ENCODE measurements at regions not wholly inside any gene's neighbourhood (a gene's known extent, or its start where the extent isn't known, plus 50 kb on each side); places are given as distances from the start of the nearest gene placed in this dataset.

DNA sequence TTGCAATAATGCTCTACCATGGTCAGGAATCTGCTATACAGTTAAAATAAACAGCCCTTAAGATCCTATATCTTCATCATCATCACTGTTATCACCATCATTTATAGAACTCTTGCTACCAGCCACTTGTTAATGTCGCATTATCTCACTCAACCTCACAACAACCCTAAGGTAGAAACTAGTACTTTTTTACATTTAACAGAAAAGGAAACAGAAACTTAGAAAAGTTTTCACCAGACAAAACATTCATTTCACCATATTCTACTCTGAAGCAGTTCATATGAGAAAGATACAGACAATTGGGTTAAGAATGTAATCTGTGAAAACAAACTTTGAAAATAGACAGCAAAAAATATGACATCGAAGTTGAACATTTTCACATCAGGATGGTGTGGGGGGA is 262.6 kb downstream of the ATG4C start:
- no peak for DNase-seq

DNA sequence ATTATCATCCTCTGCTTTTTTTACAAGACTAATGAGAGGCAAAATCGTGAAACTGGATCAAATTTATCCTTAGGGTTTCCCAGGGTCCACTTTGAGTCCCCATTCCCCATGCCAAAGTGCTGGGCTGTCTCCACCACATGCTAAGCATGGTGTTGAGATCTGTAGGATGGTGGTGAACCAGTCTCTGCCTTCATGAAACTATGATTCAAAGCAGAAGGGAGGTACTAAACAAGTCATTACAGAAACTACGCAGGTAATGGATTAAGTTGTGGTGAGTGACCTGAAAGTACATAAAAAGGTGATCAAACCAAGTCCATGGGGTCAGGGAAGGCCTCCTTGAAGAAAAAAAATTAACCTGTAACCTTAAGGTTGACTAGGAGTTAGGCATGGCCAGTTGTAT is 265.2 kb downstream of the ATG4C start:
- DNase-seq = no peak

DNA sequence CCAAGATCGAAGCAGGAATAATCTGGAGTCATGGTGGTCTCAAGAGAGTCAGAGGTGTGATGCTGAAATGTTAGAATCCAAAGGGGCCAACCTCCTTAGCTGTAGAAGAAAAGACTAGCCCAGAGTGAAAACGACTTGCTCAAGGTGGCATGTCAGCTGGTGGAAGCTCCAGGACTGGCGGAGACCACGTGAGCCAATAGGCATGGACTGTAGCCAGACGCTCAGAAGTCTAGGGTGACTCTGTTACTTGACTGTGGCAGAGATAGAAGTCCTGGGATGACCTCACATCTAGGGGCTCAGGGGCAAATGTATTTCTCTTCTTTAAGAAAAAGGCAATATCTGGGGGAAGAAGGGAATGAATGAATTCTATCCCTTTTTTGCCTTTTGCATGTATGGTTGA is 267.4 kb downstream of the ATG4C start:
- no peak for DNase-seq

DNA sequence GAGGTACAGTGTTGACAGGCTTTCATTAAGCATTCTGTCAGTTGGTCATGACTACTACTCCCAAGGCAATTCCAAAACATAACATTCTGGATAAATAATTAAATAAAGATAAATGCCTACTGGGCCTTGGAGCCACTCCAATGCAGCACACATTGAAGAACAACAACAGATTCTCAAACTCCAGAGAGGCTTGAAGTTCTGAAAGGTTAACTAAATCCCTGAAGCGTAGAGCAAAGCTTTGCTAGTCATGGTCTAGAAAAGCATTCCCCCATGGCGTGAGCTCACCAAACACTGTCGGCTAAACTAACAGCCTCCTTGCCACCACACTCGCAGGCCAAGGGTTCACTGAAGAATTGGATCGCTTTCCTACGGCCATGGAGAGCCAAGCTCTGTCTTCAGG is 268.0 kb downstream of the ATG4C start:
- DNase-seq = no peak

DNA sequence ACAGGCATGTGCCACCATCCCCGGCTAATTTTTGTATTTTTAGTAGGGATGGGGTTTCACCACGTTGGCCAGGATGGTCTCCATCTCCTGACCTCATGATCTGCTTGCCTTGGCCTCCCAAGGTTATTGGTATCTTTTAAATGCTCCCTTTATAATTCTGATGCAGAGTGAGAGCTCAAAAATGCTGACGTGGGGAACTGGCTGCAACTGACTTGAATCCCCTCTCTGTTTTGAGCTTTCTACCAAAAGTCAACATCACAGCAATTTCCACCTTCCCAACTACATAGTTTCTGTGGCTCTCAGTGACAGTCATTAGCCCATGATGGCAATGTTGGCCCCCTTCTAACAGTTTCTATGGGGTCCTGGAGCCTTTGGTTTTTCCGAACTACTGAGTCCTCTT is 268.2 kb upstream of the FOXD3 start:
- DNase-seq = no peak

DNA sequence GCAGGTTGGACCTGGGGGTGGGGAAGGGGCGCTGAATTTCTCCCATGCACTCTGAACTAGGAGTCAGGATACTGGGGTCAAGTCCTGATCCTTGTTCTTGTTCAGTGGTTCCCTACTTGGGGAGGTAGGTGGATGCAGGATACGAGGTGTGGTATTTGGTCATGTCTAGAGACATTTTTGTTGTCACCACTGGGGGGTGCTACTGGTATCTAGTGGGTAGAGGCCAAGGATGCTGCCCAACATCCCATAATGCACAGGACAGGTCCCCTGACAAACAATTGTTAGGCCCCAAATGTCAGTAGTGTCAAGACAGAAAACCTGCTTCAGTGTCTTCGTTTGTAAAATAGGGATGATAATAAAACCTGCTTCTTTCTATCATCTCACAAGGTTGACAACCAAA is 259.0 kb upstream of the FOXD3 start:
- no peak for DNase-seq

DNA sequence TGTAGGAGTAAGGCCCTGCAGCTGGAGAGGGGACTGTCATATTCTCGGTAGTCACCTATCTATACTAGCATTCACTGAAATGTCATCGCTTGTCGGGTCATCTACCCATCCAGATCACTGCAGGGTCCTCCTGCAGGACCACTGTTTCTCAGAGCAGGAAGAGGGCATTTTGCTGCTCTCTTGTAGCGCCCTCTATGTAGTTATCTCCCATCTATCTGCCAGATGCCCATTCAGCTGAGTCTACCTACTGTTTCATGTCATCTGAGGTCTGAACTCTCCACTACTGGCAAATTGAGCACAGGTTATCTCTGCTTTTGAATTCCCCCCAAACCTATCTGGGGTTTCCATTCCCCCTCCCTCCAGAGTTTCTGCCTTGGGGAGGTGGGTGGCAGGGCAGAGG is 258.2 kb upstream of the FOXD3 start:
- DNase-seq = no peak

DNA sequence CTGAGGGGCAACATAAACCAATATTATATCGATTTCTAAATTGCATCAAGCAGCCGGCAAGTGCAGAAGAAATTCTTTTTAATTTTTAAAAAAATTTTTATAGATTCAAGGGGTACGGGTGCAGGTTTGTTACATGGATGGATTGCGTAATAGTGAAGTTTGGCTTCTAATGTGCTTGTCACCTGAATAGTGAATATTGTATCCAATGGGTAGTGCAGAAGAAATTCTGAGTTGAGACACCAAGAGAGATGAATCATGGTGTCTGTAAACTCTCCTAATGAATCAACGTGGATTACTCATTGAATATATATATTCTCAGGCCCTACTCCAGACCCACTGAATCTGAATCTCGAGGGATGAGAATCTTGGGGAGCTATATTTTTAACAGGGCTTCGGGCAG is 253.7 kb upstream of the FOXD3 start:
- DNase-seq = no peak

DNA sequence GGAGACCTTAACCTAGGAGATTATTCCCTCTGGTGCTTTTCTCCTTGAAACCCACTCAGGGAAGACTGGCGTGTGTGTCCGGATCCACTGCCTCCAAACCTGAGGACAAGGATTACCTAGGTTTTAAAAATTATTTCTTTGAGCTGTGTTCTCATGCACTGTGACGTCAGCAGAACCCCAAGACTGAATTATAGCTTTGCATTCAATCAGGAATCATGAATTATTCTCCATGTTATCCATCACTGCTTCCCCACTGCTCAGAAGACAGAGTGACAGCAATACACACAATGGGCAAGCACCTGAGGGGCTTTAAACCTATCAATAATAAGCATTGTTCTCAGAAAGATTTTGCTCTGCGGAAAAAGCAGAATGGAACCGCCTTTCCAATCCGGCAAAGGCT is 253.2 kb upstream of the FOXD3 start:
- no peak for DNase-seq

DNA sequence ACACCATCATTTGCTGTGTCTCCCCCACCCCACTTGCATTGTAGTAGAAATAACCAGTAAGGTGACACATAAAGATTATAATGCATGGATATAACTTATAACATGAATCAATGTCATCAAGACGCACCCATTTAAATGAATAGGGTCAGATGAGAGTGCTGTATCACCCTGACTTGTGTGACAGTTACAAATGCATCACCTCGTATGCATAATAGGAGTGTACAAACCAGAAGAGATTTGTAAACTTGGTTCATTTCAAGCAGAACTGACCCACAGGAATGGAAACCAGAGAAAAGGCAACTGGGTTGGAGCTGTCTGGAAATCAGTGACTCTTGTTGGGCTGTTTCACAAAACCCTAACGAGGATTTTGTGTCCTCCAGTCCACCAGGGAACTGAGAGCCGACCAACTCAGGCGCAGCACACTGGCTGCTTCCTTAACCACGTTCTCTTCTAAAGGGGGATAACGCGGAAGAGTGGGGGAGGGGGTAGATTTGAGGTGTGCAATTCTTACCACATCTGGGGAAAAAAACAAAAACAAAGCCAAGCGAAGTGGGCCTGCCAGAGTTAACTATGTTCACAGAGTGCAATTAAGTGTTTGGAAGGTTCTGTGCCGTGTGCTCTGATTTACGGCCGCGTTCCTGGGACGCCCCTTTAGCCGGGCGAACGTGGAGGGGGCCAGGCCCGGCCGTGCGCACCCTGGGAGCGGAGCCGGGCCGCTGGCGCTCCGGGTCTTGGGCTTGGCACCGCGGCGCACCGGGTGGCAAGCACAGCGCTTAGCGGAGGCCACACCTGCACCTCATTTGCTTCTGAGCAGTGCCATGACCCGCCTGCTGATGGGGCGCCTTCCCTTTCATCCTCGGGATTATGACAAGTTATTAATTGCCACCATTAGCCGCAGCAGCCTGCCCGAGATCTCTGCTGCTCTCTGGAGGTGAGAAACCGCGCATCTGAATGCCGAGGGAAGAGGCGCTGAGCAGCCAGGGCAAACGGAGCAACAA is 248.8 kb upstream of the FOXD3 start:
- DNase-seq = no peak

DNA sequence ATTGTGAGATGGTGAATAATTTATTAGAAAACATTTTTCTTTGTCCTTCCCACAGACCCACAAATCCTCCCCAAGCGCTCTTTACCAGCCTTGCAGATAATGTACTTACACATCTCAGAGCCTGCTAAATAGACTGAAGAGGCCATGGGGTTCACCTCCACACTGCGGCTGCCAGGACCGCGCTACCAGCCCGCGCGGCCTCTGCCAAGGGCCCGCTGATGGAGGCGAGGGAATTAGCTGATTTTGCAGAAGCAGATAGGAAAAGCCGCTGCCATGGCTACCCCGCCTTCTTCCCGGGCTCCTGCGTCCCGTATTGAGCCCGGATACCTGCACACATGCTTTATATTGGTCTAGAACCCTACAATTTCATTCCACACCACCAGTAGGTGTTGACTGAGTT is 248.0 kb upstream of the FOXD3 start:
- no peak for DNase-seq

DNA sequence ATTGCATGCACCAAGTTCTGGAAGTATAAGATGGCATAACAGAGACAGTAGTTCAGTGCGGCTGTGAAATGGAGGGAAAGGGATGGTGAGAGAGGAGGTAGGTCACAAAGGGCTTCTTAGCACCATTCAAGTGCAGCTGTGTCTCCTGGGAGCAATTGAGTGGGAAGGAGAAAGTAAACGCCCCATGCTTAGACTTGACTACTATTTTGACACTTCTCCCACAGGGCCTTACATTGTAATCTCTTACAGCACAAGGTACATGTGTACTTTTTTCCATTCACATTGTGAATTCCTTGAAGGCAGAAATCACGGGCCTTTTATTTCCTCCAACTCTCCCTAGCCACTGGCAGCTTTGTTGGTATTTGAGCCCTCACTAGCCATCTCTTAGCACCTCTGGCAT is 239.6 kb upstream of the FOXD3 start:
- DNase-seq = no peak

DNA sequence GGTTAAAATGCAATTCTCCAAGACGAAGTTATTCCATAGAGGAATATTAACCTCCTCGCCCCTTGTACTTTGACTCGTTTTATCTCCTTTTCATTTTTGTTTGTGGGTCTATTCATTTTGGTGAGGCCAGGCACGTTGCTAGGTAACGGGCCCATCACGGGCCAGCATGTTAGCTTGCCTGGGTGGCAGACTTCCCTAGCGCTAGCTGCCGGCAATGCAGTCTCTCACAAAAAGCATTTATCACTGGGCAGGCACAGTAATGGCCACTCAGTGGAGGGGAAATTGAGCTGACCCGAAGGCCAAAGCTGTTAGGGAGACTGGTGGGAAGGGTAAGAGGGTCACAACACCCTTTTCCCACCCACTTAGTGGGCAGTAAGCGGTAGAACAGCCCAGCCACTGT is 234.4 kb upstream of the FOXD3 start:
- no peak for DNase-seq

DNA sequence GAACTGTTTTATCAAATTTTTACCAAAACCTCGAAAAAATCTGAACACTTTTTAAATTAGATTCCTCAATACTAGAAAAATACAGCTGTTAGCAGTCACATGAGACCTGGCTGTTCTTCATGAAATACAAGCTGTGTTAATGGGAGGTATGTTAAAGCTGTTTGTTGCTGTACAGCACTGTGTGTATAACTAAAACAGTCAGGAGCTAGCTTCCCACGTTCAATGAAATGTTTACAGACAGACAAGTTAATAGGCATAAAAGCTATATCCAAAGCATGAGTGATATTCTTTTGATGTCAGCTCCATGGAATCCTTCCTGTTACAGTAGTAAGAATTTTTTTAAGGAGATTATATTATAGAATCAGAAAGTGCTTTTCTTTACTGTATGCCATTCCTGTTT is 223.2 kb upstream of the FOXD3 start:
- no peak for DNase-seq

DNA sequence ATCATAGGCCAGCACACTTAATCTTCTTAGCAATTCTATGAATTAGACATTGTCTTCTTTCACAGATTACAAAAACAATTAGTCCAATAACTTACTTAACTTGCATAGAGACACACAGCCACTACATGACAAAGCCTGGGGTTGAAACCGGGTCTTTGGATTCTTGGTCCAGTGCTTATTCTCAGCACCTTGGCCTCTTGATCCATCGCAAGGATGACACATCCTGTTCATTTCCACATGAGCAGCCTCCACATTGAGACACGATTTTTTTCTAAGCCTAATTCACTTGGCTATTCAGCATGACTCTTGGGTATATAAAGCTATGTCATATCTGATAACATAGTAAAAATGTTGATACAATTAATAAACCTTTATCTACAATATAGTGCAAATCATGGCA is 221.0 kb upstream of the FOXD3 start:
- no peak for DNase-seq

DNA sequence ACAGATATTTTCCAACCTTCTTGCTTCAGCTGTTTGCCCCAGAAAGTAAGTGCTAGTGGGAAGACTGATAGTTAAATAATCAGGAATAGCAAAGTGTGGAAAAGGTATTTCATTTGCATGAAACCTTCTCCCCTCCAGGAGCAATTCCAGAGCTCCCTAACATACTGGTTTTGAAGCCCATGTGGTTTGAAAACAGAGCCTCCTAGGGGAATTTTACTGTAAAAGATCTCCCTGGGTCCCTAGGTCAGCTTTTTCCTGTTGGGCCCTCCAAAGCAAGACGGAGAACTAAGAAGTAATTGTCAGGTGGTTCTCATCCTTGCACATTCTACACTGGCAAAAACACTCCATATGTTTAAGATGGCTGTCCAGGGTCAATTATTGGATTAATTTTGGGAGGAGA is 218.7 kb upstream of the FOXD3 start:
- DNase-seq = no peak

DNA sequence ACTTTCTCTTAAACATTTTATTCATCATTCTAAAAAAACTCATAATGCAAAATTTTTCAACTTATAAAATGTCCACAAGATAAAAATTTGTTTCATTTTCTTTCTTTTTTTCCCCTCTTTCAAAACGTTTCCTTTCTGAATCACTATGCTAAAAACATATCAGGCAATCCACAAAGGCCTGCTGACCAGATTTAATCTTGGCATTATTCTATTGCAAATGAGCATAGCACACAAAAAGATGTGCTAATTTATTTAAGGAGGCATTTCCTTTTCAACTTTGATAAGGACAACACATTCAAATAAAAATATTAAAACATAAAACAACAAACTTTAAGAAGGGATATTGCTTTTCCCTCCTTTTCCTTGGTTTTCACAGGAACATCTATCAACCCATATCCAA is 215.3 kb upstream of the FOXD3 start:
- DNase-seq = no peak

DNA sequence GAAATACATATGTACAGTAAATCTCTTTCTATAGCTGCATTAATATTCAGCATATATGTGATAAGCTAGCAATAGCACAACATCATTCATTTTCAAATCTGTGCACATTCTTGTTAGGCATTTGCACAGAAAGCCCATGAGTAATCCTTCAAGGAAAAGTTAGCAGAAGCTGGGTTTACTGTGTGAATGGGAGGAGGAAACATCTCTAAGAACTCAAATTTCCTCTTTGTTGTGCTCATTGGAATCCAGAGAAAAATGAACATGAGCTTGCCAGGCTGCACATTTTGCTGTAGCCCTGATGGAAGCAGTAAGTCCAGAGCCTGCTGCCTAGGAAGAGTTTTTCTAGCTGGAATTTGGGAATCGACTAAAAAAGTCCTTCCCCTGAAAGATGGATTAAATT is 214.2 kb upstream of the FOXD3 start:
- no peak for DNase-seq

DNA sequence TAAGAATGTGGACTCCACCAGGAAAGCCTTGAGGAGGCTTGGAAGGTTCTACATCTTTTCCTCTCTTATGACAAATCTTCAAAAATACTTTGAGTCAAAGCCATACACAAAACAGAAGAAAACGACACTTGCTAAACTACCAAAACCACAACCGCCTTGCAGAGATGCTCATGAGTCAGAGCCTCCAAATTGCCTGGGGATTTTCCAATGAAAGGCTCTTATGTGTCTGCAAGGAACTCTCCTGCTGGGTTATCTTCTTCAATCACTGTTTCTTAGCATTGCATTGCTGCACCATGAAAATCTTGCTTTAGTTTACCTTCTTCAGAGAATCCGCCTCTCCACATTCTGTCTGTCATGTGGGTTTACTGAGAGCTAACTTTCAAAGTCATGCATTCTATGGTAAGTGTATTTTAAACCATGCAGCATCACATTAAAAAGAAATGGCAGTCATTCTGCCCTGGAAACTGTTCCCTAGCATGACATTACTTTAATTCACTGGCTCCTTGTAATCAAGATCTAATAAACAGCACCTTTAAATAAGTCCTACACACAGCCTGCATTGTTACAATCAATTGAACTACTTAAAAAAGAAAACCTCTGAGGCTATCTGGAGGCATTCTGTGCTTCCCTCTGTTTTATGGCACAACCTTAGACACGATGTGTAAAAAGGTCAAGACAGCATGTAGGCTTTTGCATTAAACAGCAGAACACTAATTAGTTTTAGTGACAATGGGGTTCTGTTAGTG is 210.0 kb upstream of the FOXD3 start:
- DNase-seq = no peak

DNA sequence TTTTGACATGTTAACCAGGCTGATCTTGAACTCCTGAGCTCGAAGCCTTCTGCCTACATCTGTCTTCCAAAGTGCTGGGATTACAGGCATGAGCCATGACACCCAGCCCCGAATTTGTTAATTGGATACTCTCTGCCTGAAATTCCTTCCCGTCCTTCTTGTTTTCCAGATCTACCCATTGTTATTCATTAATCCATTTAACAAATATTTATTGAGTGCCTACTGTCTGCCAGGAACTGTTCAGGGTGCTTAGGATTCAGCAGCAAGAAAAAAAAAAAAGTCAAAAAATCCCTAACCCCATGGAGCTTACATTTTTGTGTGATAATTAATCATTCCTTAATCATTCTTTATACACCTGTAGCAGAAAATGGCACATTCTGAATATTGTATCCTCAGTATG is 206.8 kb upstream of the FOXD3 start:
- DNase-seq = no peak

DNA sequence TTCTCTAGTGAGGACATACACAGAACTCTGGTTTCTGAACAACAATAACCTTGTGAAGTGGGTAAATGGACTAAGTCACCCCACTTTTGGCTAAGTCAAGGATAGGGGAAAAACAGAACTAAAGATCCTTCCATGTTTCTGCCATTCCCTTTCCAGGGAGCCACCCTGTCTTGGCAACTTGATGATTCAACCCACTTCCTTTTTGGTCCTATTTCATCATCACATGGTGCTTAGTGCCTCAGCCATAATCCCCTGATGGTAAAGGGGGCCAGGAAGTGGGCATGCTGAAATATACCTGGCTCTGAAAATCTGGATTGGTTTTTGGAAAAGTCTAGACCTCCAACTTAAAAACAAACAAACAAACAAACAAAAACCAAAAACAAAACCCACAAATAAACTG is 206.4 kb upstream of the FOXD3 start:
- no peak for DNase-seq

DNA sequence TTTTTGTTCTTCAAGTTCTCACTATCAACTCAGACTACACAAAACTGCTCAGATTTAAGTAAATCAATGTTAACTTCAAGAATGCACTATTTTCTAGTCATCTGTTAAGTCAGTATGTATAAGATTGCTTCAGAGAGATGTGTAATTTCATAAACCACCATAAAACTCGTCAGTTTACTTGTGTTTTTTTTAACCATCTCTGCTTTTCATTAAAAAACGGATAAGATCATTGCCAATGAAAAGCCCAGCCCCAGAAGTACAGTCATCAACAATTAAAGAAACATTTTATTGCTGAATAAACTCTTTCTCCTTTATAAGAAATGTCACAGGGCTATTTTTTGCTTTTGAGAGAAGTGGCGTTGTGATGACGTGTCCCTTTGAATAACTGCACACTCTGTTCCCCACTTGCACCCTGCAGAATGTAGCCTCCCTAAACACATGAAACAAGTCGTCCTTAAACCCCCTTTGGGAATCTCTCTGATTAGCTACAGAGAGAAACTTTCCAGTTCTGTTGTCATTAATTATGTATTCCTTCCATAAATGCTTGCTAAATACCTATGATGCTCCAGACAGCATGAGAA is 202.7 kb upstream of the FOXD3 start:
- DNase-seq = no peak

DNA sequence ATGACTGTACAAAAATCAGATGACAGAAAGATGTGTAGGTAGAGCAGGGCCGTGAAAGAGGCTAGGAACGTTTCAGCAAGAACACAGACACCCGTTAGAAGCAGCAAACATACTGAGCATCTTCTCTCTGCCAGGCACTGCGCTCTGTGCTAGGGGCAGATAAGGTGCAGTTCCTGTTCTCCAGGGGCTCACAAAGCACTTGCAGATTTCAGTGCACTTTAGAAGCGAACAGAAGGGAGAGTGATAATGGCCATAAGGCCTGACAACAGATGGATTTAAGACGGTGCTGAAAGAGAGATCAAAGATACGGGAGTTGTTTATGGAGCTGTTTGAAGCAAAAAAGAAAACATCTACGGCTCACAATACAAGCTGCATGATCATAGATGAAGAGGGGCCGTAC is 200.3 kb upstream of the FOXD3 start:
- no peak for DNase-seq

DNA sequence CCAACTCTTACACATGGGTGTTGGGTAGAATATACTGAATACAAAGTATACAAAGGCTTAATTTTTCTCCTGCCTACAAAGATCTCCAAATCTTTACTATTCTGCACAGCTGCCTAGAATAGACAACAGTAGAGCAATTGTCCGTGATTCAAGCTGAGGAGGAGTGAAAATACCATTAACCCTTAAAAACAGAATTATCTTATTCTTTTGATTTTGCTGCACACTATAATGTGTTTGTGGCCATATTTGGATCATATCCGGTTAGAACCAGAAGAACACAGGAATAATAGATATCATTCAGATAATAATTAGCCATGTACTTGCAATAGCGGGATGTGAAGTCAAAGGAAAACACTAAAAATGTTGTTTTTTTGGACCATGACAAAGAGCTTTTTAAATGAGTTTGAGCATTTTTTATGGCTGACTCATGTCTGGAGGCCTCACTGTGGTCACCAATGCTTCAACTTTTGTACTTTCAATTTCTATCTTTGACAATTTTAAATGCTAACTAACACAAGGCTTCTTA is 197.6 kb upstream of the FOXD3 start:
- no peak for DNase-seq

Measured in stimulated activated CD4-positive, alpha-beta T cell treated with anti-CD3 and anti-CD28 coated beads, Interleukin-2, amount 100 ng/mL, for 24 hours (primary cell).